ENCODE measurements at regions not wholly inside any gene's neighbourhood (a gene's known extent, or its start where the extent isn't known, plus 50 kb on each side); places are given as distances from the start of the nearest gene placed in this dataset.
"Not testable (repeated sequence)": the region's sequence is repeated elsewhere in the genome, so short reads cannot be mapped to it uniquely, and the experiment has no call there.

- TF ChIP-seq CTCF (IDR thresholded peaks at IDR 0.05; ENCODE audit: low read depth, low read length); EZH2phosphoT487 (IDR thresholded peaks at IDR 0.05; ENCODE audit: low read depth): not testable (repeated sequence)
These were observed 129.6 kb downstream of the TNFRSF13B start for GRCh38 chr17:16842346-16842745.

All from OCI-LY3 (cell line).